Left ventricle myocardium inferior (tissue), 1 donor: ENCODE measurements at regions not wholly inside any gene's neighbourhood (a gene's known extent, or its start where the extent isn't known, plus 50 kb on each side); places are given as distances from the start of the nearest gene placed in this dataset.

Source experiments
- DNase-seq: peaks from one replicate; pipeline ENCODE4 v3.0.0-alpha.2; 2020
- H3K27ac ChIP-seq: fragments of 200-600 bp; replicated peaks from 2 replicates; pipeline ENCODE4 v1.8.0; 2021
- H3K27me3 ChIP-seq: fragments of 200-600 bp; 2 replicates; pipeline ENCODE4 v1.8.0; 2021; ENCODE audit warnings: low read depth
- H3K36me3 ChIP-seq: fragments of 200-600 bp; 2 replicates; pipeline ENCODE4 v1.8.0; 2021
- H3K4me1 ChIP-seq: fragments of 200-600 bp; 2 replicates; pipeline ENCODE4 v1.8.0; 2021
- H3K4me3 ChIP-seq: fragments of 200-600 bp; 2 replicates; pipeline ENCODE4 v1.8.0; 2021; ENCODE audit warnings: mild to moderate bottlenecking, moderate library complexity
- H3K9me3 ChIP-seq: fragments of 200-600 bp; replicated peaks from 2 replicates; pipeline ENCODE4 v1.8.0; 2021
- CTCF ChIP-seq: fragments of 200-600 bp; IDR thresholded peaks from 2 replicates; pipeline ENCODE4 v1.8.0; 2021; ENCODE audit warnings: antibody characterized with exemption, mild to moderate bottlenecking, borderline replicate concordance
- intact Hi-C: fragments of 100-400 bp; cut with micrococcal nuclease; formaldehyde crosslinking; loops from one replicate; pipeline ENCODE4 v1.11.0; 2022
- donor health status: DM: no; HTN: yes; CAD: no; lungs with severe emphysema.

GRCh38 chr4:33080275-33080674 is 2360.1 kb downstream of the PCDH7 start:
- H3K27ac ChIP-seq = no peak overlapping the region
- DNase-seq = peak; percentile 13
- intact Hi-C loops = no loop called here
- H3K4me3 ChIP-seq = no peak overlapping the region
- no peaks in the 10 kb centered on the region for H3K9me3 ChIP-seq
- no peaks in the 10 kb centered on the region for H3K36me3 ChIP-seq
- no peaks in the 10 kb centered on the region for H3K4me1 ChIP-seq
- H3K27me3 ChIP-seq = no peaks in the 10 kb centered on the region
- no peak for TF ChIP-seq CTCF

DNA sequence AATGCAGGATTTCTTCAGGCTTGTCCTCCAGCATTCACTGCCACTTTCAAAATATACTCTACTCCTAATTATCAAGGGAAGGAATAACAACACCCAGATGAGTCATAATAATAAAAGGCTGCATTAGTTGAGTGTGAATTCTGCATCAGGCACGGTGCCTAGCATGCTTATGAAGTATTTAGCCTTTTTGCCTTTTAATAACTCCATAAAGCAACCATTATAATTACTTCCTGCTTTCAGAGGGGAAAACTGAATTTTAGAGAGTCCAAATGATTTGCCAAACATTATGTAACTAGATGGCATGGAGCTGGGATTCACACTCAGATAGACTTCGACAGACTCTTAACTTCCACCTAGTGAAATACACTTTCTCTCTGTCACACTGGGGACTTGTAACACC is 2365.5 kb downstream of the PCDH7 start:
- H3K36me3 ChIP-seq = no peaks in the 10 kb centered on the region
- no peak overlapping the region for H3K4me3 ChIP-seq
- H3K27me3 ChIP-seq = no peaks in the 10 kb centered on the region
- TF ChIP-seq CTCF = no peak
- no peak for DNase-seq
- H3K4me1 ChIP-seq = no peaks in the 10 kb centered on the region
- H3K27ac ChIP-seq = no peak overlapping the region
- no peaks in the 10 kb centered on the region for H3K9me3 ChIP-seq
- intact Hi-C loops = no loop called here

DNA sequence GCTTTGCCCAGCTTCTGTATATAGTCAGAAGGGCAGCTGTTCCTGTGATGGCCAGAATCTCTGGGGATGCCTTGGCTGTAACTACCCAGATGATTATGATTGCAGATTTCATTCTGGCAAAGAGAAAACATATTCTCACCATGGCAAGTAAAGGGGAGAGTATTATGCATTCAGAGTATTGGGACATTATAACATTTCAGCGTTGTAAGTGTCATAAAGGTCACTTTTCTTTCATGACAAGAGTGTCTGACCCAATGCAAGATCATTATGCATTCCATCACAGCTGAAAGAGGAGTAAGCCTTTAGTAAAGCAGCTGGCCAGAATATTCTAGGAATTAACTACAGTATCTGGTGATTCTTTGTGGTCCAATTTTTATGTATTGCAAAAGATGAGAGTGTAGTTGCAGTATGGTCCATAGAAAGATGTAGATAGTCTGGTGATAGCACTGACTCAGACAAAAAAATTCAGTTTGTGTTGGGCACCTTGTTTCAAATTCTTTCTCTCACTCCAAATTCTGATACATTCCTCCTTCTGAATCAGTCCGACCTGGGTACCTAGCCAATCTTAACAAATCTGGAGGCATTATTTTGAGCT is 2366.3 kb downstream of the PCDH7 start:
- Histone ChIP-seq H3K4me3 (no peak overlapping the region), H3K36me3 (no peaks in the 10 kb centered on the region), H3K27ac (no peak overlapping the region), H3K4me1 (no peaks in the 10 kb centered on the region), H3K9me3 (no peaks in the 10 kb centered on the region), H3K27me3 (no peaks in the 10 kb centered on the region)
- no peak for DNase-seq
- intact Hi-C loops = no loop called here
- TF ChIP-seq CTCF = no peak

DNA sequence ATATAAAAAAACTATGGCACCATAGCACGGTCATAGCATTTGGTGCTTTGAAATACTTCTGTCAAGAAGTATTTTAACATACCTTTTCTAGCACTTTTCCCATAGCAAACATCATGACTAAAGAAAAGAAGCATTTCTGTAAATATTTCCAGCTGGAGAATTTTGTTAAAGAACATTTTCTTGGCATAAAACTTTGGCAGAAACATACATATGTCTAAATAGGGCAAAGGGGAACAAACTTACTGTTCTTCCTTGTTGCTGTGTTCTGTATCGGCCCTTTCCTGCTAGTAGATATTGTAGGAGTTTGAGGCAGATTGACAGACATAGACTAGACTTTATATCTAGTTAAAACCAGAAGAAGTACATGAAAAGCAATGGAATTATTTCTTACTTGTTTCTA is 2368.5 kb downstream of the PCDH7 start:
- Histone ChIP-seq H3K27ac (no peak overlapping the region), H3K27me3 (no peaks in the 10 kb centered on the region), H3K36me3 (no peaks in the 10 kb centered on the region), H3K4me3 (no peak overlapping the region), H3K9me3 (no peaks in the 10 kb centered on the region), H3K4me1 (no peaks in the 10 kb centered on the region)
- DNase-seq = no peak
- no peak for TF ChIP-seq CTCF
- intact Hi-C loops = no loop called here

DNA sequence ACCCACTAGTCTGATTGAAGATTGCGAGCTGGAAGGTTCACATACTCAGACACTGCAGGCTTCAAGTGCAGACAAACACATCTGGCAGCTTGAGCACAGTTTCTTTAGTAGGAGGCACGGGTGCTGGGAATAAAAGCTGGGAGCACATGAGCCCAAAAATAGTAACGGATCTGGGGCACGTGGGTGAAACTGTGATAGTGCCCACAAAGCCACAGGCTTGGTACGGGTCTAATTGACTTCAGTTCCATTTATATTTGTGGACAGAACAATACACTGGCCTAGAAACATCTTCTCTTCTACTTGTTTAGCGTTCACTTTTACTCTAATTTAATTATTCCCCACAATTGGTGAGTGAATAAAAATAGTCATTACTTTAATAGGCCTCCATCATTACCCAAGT is 2370.7 kb downstream of the PCDH7 start:
- intact Hi-C loops = no loop called here
- DNase-seq = no peak
- TF ChIP-seq CTCF = no peak

DNA sequence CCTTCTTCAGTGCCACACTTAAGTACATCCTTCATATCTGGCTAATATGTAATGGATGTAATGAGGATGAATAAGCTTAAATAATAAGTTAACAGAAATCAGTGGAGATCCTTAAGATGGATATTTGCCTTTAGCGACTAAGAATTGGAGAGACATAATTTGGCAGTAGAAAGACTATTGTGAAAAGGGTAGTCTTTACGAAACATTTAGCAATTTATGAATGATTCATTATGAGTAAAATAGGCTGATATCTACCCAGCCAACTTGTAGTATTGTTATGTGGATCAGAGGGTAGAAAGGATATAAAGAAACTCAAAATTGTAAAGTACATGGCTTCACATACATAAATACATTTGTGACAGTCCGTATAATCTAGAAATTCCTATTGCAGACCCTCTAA is 2371.8 kb downstream of the PCDH7 start:
- H3K4me3 ChIP-seq = no peak overlapping the region
- no peak overlapping the region for H3K27ac ChIP-seq
- H3K9me3 ChIP-seq = no peaks in the 10 kb centered on the region
- DNase-seq = no peak
- H3K36me3 ChIP-seq = no peaks in the 10 kb centered on the region
- intact Hi-C loops = no loop called here
- no peaks in the 10 kb centered on the region for H3K4me1 ChIP-seq
- TF ChIP-seq CTCF = no peak
- H3K27me3 ChIP-seq = no peaks in the 10 kb centered on the region

More for the DNA sequence above, 2370.7 kb downstream of the PCDH7 start:
- H3K9me3 ChIP-seq = no peaks in the 10 kb centered on the region
- no peak overlapping the region for H3K4me3 ChIP-seq
- no peaks in the 10 kb centered on the region for H3K36me3 ChIP-seq
- H3K27me3 ChIP-seq = no peaks in the 10 kb centered on the region
- no peaks in the 10 kb centered on the region for H3K4me1 ChIP-seq
- no peak overlapping the region for H3K27ac ChIP-seq
